NCI-H2196 (cell line): ENCODE measurements at regions not wholly inside any gene's neighbourhood (a gene's known extent, or its start where the extent isn't known, plus 50 kb on each side); places are given as distances from the start of the nearest gene placed in this dataset.
"Not testable (repeated sequence)": the region's sequence is repeated elsewhere in the genome, so short reads cannot be mapped to it uniquely, and the experiment has no call there.

Experiments used
- DNase-seq: peaks from one replicate; lab custom pipeline; 2025; ENCODE audit not compliant: unreplicated experiment; lab: John Stamatoyannopoulos, UW

- DNase-seq: no peak
These were observed 1668.0 kb upstream of the C9orf72 start for GRCh38 chr9:29241320-29241719.

GRCh38 chr9:29245351-29245750 lies 1672.1 kb upstream of the C9orf72 start:
- no peak for DNase-seq

GRCh38 chr9:29270400-29270799 lies 1697.1 kb upstream of the C9orf72 start:
- DNase-seq: not testable (repeated sequence)

GRCh38 chr9:29282121-29282520 lies 1708.8 kb upstream of the C9orf72 start:
- DNase-seq: no peak

GRCh38 chr9:29285818-29286217 lies 1712.5 kb upstream of the C9orf72 start:
- no peak for DNase-seq

GRCh38 chr9:29289365-29289764 lies 1716.1 kb upstream of the C9orf72 start:
- DNase-seq: no peak

- DNase-seq: no peak
These were observed 1717.2 kb upstream of the C9orf72 start for GRCh38 chr9:29290516-29290915.

GRCh38 chr9:29297592-29297991 lies 1724.3 kb upstream of the C9orf72 start:
- no peak for DNase-seq

- no peak for DNase-seq
These were observed 1737.9 kb upstream of the C9orf72 start for GRCh38 chr9:29311221-29311620.

GRCh38 chr9:29312327-29312726 lies 1739.0 kb upstream of the C9orf72 start:
- DNase-seq: no peak

GRCh38 chr9:29319736-29320513 lies 1746.6 kb upstream of the C9orf72 start:
- DNase-seq: no peak

- no peak for DNase-seq
These were observed 1749.0 kb upstream of the C9orf72 start for GRCh38 chr9:29322240-29322639.

- DNase-seq: no peak
These were observed 1752.6 kb upstream of the C9orf72 start for GRCh38 chr9:29325894-29326293.

- DNase-seq: no peak
These were observed 1759.5 kb upstream of the C9orf72 start for GRCh38 chr9:29332789-29333188.

GRCh38 chr9:29336281-29336680 lies 1763.0 kb upstream of the C9orf72 start:
- DNase-seq: no peak

GRCh38 chr9:29339387-29339786 lies 1766.1 kb upstream of the C9orf72 start:
- no peak for DNase-seq

- DNase-seq: no peak
These were observed 1775.7 kb upstream of the C9orf72 start for GRCh38 chr9:29348999-29349398.

- DNase-seq: no peak
These were observed 1816.1 kb upstream of the C9orf72 start for GRCh38 chr9:29389421-29389820.

- no peak for DNase-seq
These were observed 1817.6 kb upstream of the C9orf72 start for GRCh38 chr9:29390859-29391258.

GRCh38 chr9:29393064-29393463 lies 1819.8 kb upstream of the C9orf72 start:
- DNase-seq: no peak

- no peak for DNase-seq
These were observed 1821.6 kb upstream of the C9orf72 start for GRCh38 chr9:29394855-29395254.

GRCh38 chr9:29397148-29397547 lies 1823.9 kb upstream of the C9orf72 start:
- no peak for DNase-seq

GRCh38 chr9:29416204-29416603 lies 1842.9 kb upstream of the C9orf72 start:
- DNase-seq: no peak
